SK-N-SH treated with all-trans-retinoic acid at 6 μM for 48 hours (cell line): ENCODE measurements at regions not wholly inside any gene's neighbourhood (a gene's known extent, or its start where the extent isn't known, plus 50 kb on each side); places are given as distances from the start of the nearest gene placed in this dataset.

Experiments
- ARNTL ChIP-seq: fragments of 450-650 bp; formaldehyde crosslinking; IDR thresholded peaks from 2 replicates; pipeline ENCODE4 v1.5.0; 2020; ENCODE audit warnings: low read depth, mild to moderate bottlenecking, moderate library complexity, borderline replicate concordance
- BACH2 ChIP-seq: fragments of 250-450 bp; sonication (Bioruptor Pico); IDR thresholded peaks from 2 replicates; pipeline ENCODE4 v1.9.0; 2021; ENCODE audit warnings: mild to moderate bottlenecking, borderline replicate concordance
- ZNF565 ChIP-seq: fragments of 450-650 bp; formaldehyde crosslinking; conservative IDR thresholded peaks from 2 replicates; pipeline ENCODE4 v1.5.0; 2020; ENCODE audit warnings: low read depth, mild to moderate bottlenecking, moderate library complexity
- TF ChIP-seq, protein P1 (sequence below): fragments of 250-450 bp; sonication (Bioruptor Pico); IDR thresholded peaks from 2 replicates; pipeline ENCODE4 v1.5.1; 2020; ENCODE audit warnings: low read depth, mild to moderate bottlenecking, moderate library complexity
- TF ChIP-seq, protein P2 (sequence below): fragments of 250-450 bp; sonication (Bioruptor Pico); IDR thresholded peaks from 2 replicates; pipeline ENCODE4 v1.8.0; 2020; ENCODE audit warnings: mild to moderate bottlenecking, moderate library complexity, borderline replicate concordance

GRCh38 chr5:173689171-173689736 lies 72.8 kb upstream of the BOD1 start:
- no peak for TF ChIP-seq ARNTL (CRISPR knock-in tag)
- no peak for TF ChIP-seq ZNF565 (CRISPR knock-in tag)
- TF ChIP-seq, protein P1, sequence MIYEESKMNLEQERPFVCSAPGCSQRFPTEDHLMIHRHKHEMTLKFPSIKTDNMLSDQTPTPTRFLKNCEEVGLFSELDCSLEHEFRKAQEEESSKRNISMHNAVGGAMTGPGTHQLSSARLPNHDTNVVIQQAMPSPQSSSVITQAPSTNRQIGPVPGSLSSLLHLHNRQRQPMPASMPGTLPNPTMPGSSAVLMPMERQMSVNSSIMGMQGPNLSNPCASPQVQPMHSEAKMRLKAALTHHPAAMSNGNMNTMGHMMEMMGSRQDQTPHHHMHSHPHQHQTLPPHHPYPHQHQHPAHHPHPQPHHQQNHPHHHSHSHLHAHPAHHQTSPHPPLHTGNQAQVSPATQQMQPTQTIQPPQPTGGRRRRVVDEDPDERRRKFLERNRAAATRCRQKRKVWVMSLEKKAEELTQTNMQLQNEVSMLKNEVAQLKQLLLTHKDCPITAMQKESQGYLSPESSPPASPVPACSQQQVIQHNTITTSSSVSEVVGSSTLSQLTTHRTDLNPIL (CRISPR knock-in tag): no peak
- no peak for TF ChIP-seq BACH2 (CRISPR knock-in tag)
- TF ChIP-seq, protein P2, sequence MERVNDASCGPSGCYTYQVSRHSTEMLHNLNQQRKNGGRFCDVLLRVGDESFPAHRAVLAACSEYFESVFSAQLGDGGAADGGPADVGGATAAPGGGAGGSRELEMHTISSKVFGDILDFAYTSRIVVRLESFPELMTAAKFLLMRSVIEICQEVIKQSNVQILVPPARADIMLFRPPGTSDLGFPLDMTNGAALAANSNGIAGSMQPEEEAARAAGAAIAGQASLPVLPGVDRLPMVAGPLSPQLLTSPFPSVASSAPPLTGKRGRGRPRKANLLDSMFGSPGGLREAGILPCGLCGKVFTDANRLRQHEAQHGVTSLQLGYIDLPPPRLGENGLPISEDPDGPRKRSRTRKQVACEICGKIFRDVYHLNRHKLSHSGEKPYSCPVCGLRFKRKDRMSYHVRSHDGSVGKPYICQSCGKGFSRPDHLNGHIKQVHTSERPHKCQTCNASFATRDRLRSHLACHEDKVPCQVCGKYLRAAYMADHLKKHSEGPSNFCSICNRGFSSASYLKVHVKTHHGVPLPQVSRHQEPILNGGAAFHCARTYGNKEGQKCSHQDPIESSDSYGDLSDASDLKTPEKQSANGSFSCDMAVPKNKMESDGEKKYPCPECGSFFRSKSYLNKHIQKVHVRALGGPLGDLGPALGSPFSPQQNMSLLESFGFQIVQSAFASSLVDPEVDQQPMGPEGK: no peak
